Ovary (tissue), 3 donors: ENCODE measurements at regions not wholly inside any gene's neighbourhood (a gene's known extent, or its start where the extent isn't known, plus 50 kb on each side); places are given as distances from the start of the nearest gene placed in this dataset.

Source experiments
- EP300 ChIP-seq: sonication (generic); formaldehyde crosslinking; IDR thresholded peaks from one replicate; pipeline ENCODE4 v1.6.1; 2017; ENCODE audit warnings: antibody characterized with exemption
- POLR2A ChIP-seq: fragments of 450-650 bp; IDR thresholded peaks from one replicate; pipeline ENCODE4 v1.6.1; 2017; ENCODE audit warnings: antibody characterized with exemption, mild to moderate bottlenecking, moderate library complexity
- TF ChIP-seq, protein P1 (sequence below), 3 donors: fragments of 450-650 bp in 2 of 3; fragments of 200-600 bp in 1 of 3; IDR thresholded peaks; one replicate each; pipeline versions ENCODE4 v1.5.1 to v1.8.0; 2016 to 2022; ENCODE audit warnings: antibody characterized with exemption in 3 of 3, mild to moderate bottlenecking in 1 of 3
- donor health status: DM: no; HTN: no; CAD: no.

- no peak for TF ChIP-seq POLR2A
- TF ChIP-seq, protein P1, sequence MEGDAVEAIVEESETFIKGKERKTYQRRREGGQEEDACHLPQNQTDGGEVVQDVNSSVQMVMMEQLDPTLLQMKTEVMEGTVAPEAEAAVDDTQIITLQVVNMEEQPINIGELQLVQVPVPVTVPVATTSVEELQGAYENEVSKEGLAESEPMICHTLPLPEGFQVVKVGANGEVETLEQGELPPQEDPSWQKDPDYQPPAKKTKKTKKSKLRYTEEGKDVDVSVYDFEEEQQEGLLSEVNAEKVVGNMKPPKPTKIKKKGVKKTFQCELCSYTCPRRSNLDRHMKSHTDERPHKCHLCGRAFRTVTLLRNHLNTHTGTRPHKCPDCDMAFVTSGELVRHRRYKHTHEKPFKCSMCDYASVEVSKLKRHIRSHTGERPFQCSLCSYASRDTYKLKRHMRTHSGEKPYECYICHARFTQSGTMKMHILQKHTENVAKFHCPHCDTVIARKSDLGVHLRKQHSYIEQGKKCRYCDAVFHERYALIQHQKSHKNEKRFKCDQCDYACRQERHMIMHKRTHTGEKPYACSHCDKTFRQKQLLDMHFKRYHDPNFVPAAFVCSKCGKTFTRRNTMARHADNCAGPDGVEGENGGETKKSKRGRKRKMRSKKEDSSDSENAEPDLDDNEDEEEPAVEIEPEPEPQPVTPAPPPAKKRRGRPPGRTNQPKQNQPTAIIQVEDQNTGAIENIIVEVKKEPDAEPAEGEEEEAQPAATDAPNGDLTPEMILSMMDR (IDR thresholded peaks at IDR 0.05): no peak
- no peak for TF ChIP-seq EP300
Observed at GRCh38 chr5:35331956-35332950, 102.0 kb upstream of the PRLR start.
